GM20431 (cell line): ENCODE measurements at regions not wholly inside any gene's neighbourhood (a gene's known extent, or its start where the extent isn't known, plus 50 kb on each side); places are given as distances from the start of the nearest gene placed in this dataset.
"Not testable (repeated sequence)": the region's sequence is repeated elsewhere in the genome, so short reads cannot be mapped to it uniquely, and the experiment has no call there.

Experiments
- in situ Hi-C: fragments of 300-500 bp; cut with MseI, MboI; formaldehyde crosslinking; loops from one replicate; pipeline ENCODE4 v1.15.0; 2020; ENCODE audit warnings: low sequenced_read_pairs; ENCODE audit not compliant: unreplicated experiment

- in situ Hi-C loops = no loop called here
Observed at GRCh38 chr4:18231726-18232125, 210.2 kb upstream of the LCORL start.

GRCh38 chr4:18227880-18228279 is 206.3 kb upstream of the LCORL start:
- in situ Hi-C loops = no loop called here

- in situ Hi-C loops = no loop called here
Observed at GRCh38 chr4:18214411-18215055, 193.0 kb upstream of the LCORL start.

GRCh38 chr4:18213576-18214198 is 192.1 kb upstream of the LCORL start:
- in situ Hi-C loops = no loop called here

DNA sequence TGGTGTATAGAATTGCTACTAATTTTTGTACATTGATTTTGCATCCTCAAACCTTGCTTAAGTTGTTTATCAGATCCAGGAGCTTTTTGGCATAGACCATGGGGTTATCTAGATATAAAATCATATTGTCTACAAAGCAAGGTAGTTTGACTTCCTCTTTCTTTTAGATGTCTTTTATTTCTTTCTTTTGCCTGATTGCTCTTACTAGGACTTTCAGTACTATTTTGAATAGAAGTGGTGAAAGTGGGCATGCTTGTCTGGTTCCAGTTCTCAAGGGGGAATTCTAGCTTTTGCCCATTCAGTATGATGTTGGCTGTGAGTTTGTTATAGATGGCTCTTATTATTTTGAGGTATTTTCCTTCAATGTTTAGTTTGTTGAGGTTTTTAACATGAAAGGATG is 187.9 kb upstream of the LCORL start:
- in situ Hi-C loops = no loop called here

- in situ Hi-C loops = no loop called here
Observed at GRCh38 chr4:18203966-18204365, 182.4 kb upstream of the LCORL start.

GRCh38 chr4:18202486-18202885 is 180.9 kb upstream of the LCORL start:
- in situ Hi-C loops = no loop called here

DNA sequence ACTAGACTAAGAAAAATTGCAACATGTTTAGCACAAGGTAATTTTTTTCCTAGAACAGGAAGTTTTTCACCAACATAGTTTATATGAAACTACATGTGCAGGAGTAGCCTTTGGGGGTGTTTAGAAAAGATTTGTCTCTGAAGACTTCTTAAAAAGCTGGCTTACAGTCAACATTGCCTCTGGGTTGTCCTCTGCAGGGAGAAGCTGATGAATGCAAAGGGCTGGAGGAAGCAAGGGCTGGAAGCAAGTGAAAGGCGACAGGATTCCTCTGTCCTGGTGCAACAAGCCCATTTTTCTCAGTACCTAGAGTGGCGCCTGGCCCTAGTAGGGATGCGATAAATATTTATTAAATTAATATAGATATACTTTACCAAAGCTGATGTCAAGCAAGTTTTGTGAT is 180.3 kb upstream of the LCORL start:
- in situ Hi-C loops = no loop called here

- in situ Hi-C loops = no loop called here
Observed at GRCh38 chr4:18198653-18199052, 177.1 kb upstream of the LCORL start.

DNA sequence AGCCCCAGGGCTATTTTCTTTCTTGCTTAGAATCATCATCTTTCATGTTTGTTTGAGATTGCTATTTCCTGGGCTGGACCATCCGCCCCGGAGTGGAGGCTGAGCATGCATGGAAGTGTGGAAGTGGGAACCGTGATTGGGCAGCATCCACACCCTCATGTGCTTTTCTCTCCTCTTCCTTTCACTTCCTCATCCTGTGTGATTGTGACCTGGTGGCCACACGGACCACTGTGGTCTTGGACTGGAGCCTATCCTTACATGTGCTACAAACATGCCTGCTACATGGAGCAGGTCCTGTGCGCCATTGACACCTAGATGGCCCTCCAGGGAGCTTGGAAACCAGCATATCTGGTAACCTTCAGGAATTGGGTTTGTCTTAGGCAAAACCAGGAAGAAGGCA is 175.9 kb upstream of the LCORL start:
- in situ Hi-C loops = no loop called here

- in situ Hi-C loops = no loop called here
Observed at GRCh38 chr4:18194278-18194677, 172.7 kb upstream of the LCORL start.

DNA sequence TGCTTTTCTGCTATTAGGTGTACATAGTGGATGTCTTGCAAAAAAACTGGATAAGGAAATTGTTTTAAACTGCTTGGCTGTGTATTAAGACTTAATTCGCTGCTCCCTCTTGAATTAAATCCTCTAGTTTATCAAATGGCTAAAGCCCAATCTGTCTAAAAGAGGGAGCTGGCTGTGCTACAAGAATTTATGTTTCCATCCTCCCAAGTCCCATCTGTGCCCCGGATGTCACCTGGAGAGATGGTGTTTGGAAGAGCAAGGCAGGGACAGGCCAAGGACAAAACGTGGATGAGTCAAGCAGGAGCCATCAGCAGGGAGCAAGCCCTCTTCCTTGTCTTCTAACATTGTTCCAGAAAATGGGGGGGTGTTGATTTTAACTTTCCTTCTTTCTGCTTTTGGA is 171.3 kb upstream of the LCORL start:
- in situ Hi-C loops = no loop called here

DNA sequence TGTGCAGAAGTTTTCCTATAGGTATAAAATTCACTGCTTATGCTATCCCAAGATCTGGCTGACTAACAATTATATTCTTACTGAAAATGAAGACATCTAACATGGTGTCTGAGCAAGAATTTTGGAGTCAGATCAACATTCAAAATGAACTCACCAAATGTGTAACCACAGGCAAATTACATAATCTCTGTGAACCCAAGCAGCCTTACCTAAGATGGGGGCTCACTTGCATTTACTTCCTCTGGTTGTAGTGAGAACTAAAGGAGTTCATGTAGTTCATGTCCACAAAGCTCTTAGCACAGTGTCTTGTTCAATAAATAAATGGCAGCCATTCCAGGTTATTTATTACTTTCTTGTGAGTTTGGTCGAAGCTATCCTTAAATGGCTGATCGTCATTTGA is 163.9 kb upstream of the LCORL start:
- in situ Hi-C loops = no loop called here

DNA sequence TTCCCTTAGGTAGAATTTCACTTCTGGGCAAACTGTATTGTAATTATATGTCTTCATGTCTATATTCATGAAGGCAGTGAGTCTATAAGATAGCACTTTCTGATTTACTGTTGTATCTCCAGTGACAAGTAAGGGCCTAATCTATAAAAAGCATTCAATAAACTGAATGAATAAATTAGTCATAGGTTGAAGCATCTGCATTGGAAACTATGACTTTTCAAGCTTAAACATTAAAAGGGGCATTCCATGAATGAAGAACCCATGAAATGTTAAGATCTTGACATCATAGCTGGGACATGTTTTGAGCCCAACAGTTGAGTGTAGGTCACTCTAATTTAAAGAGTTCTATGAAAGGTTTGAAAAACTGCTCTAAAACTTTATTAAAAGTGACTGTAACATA is 159.3 kb upstream of the LCORL start:
- in situ Hi-C loops = no loop called here

- in situ Hi-C loops = no loop called here
Observed at GRCh38 chr4:18180122-18180521, 158.6 kb upstream of the LCORL start.

- in situ Hi-C loops = no loop called here
Observed at GRCh38 chr4:18171896-18172295, 150.3 kb upstream of the LCORL start.

DNA sequence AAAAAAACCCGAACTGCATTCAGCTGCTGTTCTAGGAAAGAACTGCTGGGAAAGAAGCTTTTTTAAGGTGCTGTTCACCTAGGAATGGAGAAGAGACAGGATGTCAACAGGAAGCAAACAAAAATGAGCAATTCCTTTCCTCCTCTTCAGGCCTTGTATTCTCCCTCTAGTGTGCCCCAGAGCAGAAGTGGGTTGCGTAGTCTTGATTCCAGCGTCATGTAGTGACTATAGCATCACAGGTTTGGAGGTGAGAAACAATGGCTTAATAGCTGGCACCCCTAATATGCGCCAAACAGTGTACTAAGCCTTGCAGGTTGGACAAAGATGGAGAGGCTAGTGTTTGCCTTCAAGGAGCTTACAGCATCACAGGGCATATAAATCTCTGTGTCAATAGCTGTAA is 146.3 kb upstream of the LCORL start:
- in situ Hi-C loops = no loop called here

DNA sequence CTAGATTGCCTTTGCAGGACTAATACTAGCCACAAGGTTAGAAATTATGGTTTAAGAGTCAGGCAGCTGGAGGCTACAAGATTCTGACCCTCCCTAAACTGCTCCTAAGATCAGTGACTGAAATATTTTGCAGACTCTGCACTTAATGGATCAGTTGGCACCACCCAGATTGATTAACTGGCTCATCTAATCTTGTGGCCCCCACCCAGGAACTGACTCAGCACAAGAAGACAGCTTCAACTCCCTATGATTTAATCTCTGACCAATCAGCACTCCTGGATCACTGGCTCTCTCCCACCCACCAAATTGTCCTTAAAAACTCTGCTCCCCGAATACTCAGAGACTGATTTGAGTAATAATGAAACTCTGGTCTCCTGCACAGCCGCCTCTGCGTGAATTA is 145.4 kb upstream of the LCORL start:
- in situ Hi-C loops = no loop called here

- in situ Hi-C loops = no loop called here
Observed at GRCh38 chr4:18162453-18162852, 140.9 kb upstream of the LCORL start.

DNA sequence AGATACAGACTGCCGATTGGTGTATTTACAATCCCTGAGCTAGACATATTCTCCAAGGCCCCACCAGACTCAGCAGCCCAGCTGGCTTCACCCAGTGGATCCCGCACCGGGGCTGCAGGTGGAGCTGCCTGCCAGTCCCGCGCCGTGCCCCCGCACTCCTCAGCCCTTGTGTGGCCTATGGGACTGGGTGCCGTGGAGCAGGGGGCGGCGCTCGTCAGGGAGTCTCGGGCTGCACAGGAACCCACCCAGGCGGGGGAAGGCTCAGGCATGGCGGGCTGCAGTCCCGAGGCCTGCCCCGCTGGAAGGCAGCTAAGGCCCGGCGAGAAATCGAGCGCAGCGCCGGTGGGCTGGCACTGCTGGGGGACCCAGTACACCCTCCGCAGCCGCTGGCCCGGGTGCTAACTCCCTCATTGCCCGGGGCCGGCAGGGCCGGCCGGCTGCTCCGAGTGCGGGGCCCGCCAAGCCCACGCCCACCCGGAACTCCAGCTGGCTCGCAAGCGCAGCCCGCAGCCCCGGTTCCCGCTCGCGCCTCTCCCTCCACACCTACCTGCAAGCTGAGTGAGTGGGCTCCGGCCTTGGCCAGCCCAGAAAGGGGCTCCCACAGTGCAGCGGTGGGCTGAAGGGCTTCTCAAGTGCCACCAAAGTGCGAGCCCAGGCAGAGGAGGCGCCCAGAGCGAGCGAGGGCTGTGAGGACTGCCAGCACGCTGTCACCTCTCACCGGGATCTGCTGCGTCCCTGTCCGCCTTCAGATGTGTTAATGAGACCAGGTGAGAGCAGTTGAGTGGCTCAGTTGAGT is 137.8 kb upstream of the LCORL start:
- in situ Hi-C loops = not testable (repeated sequence)
